ENCODE measurements at regions not wholly inside any gene's neighbourhood (a gene's known extent, or its start where the extent isn't known, plus 50 kb on each side); places are given as distances from the start of the nearest gene placed in this dataset.
A peak's percentile ranks its signal among the peaks of the same experiment; 100 is the strongest.

GRCh38 chr6:156175433-156175832 lies 601.7 kb upstream of the ARID1B start:
- 61% methylated on average over 3 of the region's 3 CpGs for WGBS
- intact Hi-C loops (cut with DNase I): no loop called here
- no peak overlapping the region for H3K27ac ChIP-seq
- H3K27me3 ChIP-seq (replicated peaks; ENCODE audit: insufficient read depth): no peaks in the 10 kb centered on the region
- no peaks in the 10 kb centered on the region for H3K9me3 ChIP-seq
- TF ChIP-seq POLR2AphosphoS5 (IDR thresholded peaks at IDR 0.05): no peak
- TF ChIP-seq CTCF (IDR thresholded peaks at IDR 0.05): no peak
- TF ChIP-seq POLR2A (IDR thresholded peaks at IDR 0.05): no peak
- no peaks in the 10 kb centered on the region for H3K36me3 ChIP-seq
- H3K4me3 ChIP-seq: no peak overlapping the region
- DNase-seq (ENCODE audit: low spot score): no peak
- no peaks in the 10 kb centered on the region for H3K4me1 ChIP-seq (replicated peaks)

- no peak for TF ChIP-seq CTCF (IDR thresholded peaks at IDR 0.05)
- no peak for TF ChIP-seq POLR2AphosphoS5 (IDR thresholded peaks at IDR 0.05)
- no peak for TF ChIP-seq POLR2A (IDR thresholded peaks at IDR 0.05)
- Histone ChIP-seq H3K4me3 (no peak overlapping the region), H3K27me3 (replicated peaks; ENCODE audit: insufficient read depth) (no peaks in the 10 kb centered on the region), H3K4me1 (replicated peaks) (no peaks in the 10 kb centered on the region), H3K36me3 (no peaks in the 10 kb centered on the region), H3K27ac (no peak overlapping the region), H3K9me3 (no peaks in the 10 kb centered on the region)
- no peak for DNase-seq (ENCODE audit: low spot score)
- WGBS: 91% methylated on average over 11 of the region's 11 CpGs
- intact Hi-C loops (cut with DNase I): no loop called here
Measured at GRCh38 chr6:156174031-156174890, 602.9 kb upstream of the ARID1B start.

- no peaks in the 10 kb centered on the region for H3K27me3 ChIP-seq (replicated peaks; ENCODE audit: insufficient read depth)
- TF ChIP-seq POLR2A (IDR thresholded peaks at IDR 0.05) (no peak), POLR2AphosphoS5 (IDR thresholded peaks at IDR 0.05) (no peak), CTCF (IDR thresholded peaks at IDR 0.05) (no peak)
- 73% methylated on average over 1 of the region's 1 CpG for whole genome bisulfite sequencing
- no peaks in the 10 kb centered on the region for H3K36me3 ChIP-seq
- H3K4me1 ChIP-seq (replicated peaks): no peaks in the 10 kb centered on the region
- no peak overlapping the region for H3K27ac ChIP-seq
- DNase-seq (ENCODE audit: low spot score): no peak
- intact Hi-C loops (cut with DNase I): no loop called here
- H3K9me3 ChIP-seq: no peaks in the 10 kb centered on the region
- no peak overlapping the region for H3K4me3 ChIP-seq
Measured at GRCh38 chr6:156169371-156169770, 607.8 kb upstream of the ARID1B start.

- WGBS: 6% methylated on average over 7 of the region's 7 CpGs
- intact Hi-C loops (cut with DNase I): no loop called here
- no peaks in the 10 kb centered on the region for H3K36me3 ChIP-seq
- no peaks in the 10 kb centered on the region for H3K27me3 ChIP-seq (replicated peaks; ENCODE audit: insufficient read depth)
- TF ChIP-seq POLR2AphosphoS5 (IDR thresholded peaks at IDR 0.05) (no peak), POLR2A (IDR thresholded peaks at IDR 0.05) (no peak), CTCF (IDR thresholded peaks at IDR 0.05) (no peak)
- no peaks in the 10 kb centered on the region for H3K9me3 ChIP-seq
- peak overlapping the region; percentile 36 to 64 for H3K27ac ChIP-seq
- H3K4me1 ChIP-seq (replicated peaks): no peaks in the 10 kb centered on the region
- H3K4me3 ChIP-seq: no peak overlapping the region
- DNase-seq (ENCODE audit: low spot score): peak; percentile 6
Measured at GRCh38 chr6:156167625-156168071, 609.5 kb upstream of the ARID1B start.

Data from prostate gland (tissue), 2 donors.